ENCODE measurements at regions not wholly inside any gene's neighbourhood (a gene's known extent, or its start where the extent isn't known, plus 50 kb on each side); places are given as distances from the start of the nearest gene placed in this dataset.

- DNase-seq (ENCODE audit: low spot score), result no peak
These were observed 129.2 kb downstream of the UNC5CL start for GRCh38 chr6:40909811-40910210.

GRCh38 chr6:40907198-40907701 is 131.8 kb downstream of the UNC5CL start:
- no peak for DNase-seq (ENCODE audit: low spot score)

- DNase-seq (ENCODE audit: low spot score), result no peak
These were observed 132.3 kb downstream of the UNC5CL start for GRCh38 chr6:40906759-40907158.

GRCh38 chr6:40904583-40905194 is 134.3 kb downstream of the UNC5CL start:
- no peak for DNase-seq (ENCODE audit: low spot score)

GRCh38 chr6:40903456-40903855 is 135.6 kb downstream of the UNC5CL start:
- no peak for DNase-seq (ENCODE audit: low spot score)

GRCh38 chr6:40901322-40902055 is 137.5 kb downstream of the UNC5CL start:
- no peak for DNase-seq (ENCODE audit: low spot score)

- DNase-seq (ENCODE audit: low spot score), result no peak
These were observed 138.2 kb downstream of the UNC5CL start for GRCh38 chr6:40900791-40901190.

GRCh38 chr6:40899684-40900155 is 139.3 kb downstream of the UNC5CL start:
- DNase-seq (ENCODE audit: low spot score), result no peak

- DNase-seq (ENCODE audit: low spot score), result no peak
These were observed 140.9 kb downstream of the UNC5CL start for GRCh38 chr6:40898073-40898472.

GRCh38 chr6:40897390-40898003 is 141.5 kb downstream of the UNC5CL start:
- no peak for DNase-seq (ENCODE audit: low spot score)

GRCh38 chr6:40896696-40897095 is 142.3 kb downstream of the UNC5CL start:
- no peak for DNase-seq (ENCODE audit: low spot score)

- DNase-seq (ENCODE audit: low spot score), result no peak
These were observed 143.8 kb downstream of the UNC5CL start for GRCh38 chr6:40894962-40895799.

GRCh38 chr6:40893021-40893420 is 146.0 kb downstream of the UNC5CL start:
- no peak for DNase-seq (ENCODE audit: low spot score)

- no peak for DNase-seq (ENCODE audit: low spot score)
These were observed 146.8 kb downstream of the UNC5CL start for GRCh38 chr6:40892223-40892622.

GRCh38 chr6:40891686-40892085 is 147.3 kb downstream of the UNC5CL start:
- DNase-seq (ENCODE audit: low spot score), result no peak

GRCh38 chr6:40891131-40891530 is 147.9 kb downstream of the UNC5CL start:
- no peak for DNase-seq (ENCODE audit: low spot score)

- DNase-seq (ENCODE audit: low spot score), result no peak
These were observed 149.7 kb downstream of the UNC5CL start for GRCh38 chr6:40889137-40889832.

GRCh38 chr6:40888456-40888990 is 150.5 kb downstream of the UNC5CL start:
- no peak for DNase-seq (ENCODE audit: low spot score)

- DNase-seq (ENCODE audit: low spot score), result no peak
These were observed 151.2 kb downstream of the UNC5CL start for GRCh38 chr6:40887792-40888340.

GRCh38 chr6:40887079-40887791 is 151.8 kb downstream of the UNC5CL start:
- DNase-seq (ENCODE audit: low spot score), result no peak
